ENCODE measurements at regions not wholly inside any gene's neighbourhood (a gene's known extent, or its start where the extent isn't known, plus 50 kb on each side); places are given as distances from the start of the nearest gene placed in this dataset.

DNA sequence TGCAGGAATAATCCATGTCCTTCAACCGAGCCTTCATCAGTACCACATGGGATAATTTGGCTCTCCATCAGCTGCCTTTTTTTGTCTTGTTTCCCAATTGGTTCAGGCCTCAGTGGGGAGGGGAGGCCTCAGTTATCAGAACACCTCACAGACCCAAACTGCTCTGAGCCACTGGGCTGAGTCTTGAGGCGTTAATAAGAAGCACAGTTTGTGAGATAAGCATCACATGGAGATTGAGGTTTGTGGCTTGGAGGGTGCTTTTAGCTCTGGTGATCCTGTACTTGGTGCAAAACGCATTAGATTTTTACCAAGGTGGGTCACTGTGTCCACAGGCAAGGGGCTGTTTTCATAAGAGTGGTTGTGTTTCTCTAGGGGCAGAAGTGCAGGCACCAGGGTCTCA, 82.8 kb upstream of the HPF1 start:
- TF ChIP-seq, protein P1, sequence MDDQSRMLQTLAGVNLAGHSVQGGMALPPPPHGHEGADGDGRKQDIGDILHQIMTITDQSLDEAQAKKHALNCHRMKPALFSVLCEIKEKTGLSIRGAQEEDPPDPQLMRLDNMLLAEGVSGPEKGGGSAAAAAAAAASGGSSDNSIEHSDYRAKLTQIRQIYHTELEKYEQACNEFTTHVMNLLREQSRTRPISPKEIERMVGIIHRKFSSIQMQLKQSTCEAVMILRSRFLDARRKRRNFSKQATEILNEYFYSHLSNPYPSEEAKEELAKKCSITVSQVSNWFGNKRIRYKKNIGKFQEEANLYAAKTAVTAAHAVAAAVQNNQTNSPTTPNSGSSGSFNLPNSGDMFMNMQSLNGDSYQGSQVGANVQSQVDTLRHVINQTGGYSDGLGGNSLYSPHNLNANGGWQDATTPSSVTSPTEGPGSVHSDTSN (CRISPR knock-in tag; IDR thresholded peaks at IDR 0.05) = no peak
- TF ChIP-seq REPIN1 (tag by site-specific recombination; IDR thresholded peaks at IDR 0.05; ENCODE audit: low read depth) (no peak), ZNF146 (tag by site-specific recombination; IDR thresholded peaks at IDR 0.05) (no peak), ZBTB7A (tag by site-specific recombination; IDR thresholded peaks at IDR 0.05; ENCODE audit: low read depth) (no peak), TCF7L2 (IDR thresholded peaks at IDR 0.05; ENCODE audit: borderline replicate concordance, low read depth, low read length) (no peak), ZNF350 (tag by site-specific recombination; IDR thresholded peaks at IDR 0.05) (no peak)
- TF ChIP-seq, protein P2, sequence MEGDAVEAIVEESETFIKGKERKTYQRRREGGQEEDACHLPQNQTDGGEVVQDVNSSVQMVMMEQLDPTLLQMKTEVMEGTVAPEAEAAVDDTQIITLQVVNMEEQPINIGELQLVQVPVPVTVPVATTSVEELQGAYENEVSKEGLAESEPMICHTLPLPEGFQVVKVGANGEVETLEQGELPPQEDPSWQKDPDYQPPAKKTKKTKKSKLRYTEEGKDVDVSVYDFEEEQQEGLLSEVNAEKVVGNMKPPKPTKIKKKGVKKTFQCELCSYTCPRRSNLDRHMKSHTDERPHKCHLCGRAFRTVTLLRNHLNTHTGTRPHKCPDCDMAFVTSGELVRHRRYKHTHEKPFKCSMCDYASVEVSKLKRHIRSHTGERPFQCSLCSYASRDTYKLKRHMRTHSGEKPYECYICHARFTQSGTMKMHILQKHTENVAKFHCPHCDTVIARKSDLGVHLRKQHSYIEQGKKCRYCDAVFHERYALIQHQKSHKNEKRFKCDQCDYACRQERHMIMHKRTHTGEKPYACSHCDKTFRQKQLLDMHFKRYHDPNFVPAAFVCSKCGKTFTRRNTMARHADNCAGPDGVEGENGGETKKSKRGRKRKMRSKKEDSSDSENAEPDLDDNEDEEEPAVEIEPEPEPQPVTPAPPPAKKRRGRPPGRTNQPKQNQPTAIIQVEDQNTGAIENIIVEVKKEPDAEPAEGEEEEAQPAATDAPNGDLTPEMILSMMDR (tag by site-specific recombination; IDR thresholded peaks at IDR 0.05) = no peak
- TF ChIP-seq, protein P3, sequence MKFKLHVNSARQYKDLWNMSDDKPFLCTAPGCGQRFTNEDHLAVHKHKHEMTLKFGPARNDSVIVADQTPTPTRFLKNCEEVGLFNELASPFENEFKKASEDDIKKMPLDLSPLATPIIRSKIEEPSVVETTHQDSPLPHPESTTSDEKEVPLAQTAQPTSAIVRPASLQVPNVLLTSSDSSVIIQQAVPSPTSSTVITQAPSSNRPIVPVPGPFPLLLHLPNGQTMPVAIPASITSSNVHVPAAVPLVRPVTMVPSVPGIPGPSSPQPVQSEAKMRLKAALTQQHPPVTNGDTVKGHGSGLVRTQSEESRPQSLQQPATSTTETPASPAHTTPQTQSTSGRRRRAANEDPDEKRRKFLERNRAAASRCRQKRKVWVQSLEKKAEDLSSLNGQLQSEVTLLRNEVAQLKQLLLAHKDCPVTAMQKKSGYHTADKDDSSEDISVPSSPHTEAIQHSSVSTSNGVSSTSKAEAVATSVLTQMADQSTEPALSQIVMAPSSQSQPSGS (tag by site-specific recombination; IDR thresholded peaks at IDR 0.05; ENCODE audit: low read depth) = no peak
- TF ChIP-seq, protein P4, sequence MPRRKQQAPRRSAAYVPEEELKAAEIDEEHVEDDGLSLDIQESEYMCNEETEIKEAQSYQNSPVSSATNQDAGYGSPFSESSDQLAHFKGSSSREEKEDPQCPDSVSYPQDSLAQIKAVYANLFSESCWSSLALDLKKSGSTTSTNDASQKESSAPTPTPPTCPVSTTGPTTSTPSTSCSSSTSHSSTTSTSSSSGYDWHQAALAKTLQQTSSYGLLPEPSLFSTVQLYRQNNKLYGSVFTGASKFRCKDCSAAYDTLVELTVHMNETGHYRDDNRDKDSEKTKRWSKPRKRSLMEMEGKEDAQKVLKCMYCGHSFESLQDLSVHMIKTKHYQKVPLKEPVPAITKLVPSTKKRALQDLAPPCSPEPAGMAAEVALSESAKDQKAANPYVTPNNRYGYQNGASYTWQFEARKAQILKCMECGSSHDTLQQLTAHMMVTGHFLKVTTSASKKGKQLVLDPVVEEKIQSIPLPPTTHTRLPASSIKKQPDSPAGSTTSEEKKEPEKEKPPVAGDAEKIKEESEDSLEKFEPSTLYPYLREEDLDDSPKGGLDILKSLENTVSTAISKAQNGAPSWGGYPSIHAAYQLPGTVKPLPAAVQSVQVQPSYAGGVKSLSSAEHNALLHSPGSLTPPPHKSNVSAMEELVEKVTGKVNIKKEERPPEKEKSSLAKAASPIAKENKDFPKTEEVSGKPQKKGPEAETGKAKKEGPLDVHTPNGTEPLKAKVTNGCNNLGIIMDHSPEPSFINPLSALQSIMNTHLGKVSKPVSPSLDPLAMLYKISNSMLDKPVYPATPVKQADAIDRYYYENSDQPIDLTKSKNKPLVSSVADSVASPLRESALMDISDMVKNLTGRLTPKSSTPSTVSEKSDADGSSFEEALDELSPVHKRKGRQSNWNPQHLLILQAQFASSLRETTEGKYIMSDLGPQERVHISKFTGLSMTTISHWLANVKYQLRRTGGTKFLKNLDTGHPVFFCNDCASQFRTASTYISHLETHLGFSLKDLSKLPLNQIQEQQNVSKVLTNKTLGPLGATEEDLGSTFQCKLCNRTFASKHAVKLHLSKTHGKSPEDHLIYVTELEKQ (tag by site-specific recombination; IDR thresholded peaks at IDR 0.05; ENCODE audit: borderline replicate concordance) = no peak
- TF ChIP-seq, protein P5, sequence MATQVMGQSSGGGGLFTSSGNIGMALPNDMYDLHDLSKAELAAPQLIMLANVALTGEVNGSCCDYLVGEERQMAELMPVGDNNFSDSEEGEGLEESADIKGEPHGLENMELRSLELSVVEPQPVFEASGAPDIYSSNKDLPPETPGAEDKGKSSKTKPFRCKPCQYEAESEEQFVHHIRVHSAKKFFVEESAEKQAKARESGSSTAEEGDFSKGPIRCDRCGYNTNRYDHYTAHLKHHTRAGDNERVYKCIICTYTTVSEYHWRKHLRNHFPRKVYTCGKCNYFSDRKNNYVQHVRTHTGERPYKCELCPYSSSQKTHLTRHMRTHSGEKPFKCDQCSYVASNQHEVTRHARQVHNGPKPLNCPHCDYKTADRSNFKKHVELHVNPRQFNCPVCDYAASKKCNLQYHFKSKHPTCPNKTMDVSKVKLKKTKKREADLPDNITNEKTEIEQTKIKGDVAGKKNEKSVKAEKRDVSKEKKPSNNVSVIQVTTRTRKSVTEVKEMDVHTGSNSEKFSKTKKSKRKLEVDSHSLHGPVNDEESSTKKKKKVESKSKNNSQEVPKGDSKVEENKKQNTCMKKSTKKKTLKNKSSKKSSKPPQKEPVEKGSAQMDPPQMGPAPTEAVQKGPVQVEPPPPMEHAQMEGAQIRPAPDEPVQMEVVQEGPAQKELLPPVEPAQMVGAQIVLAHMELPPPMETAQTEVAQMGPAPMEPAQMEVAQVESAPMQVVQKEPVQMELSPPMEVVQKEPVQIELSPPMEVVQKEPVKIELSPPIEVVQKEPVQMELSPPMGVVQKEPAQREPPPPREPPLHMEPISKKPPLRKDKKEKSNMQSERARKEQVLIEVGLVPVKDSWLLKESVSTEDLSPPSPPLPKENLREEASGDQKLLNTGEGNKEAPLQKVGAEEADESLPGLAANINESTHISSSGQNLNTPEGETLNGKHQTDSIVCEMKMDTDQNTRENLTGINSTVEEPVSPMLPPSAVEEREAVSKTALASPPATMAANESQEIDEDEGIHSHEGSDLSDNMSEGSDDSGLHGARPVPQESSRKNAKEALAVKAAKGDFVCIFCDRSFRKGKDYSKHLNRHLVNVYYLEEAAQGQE (tag by site-specific recombination; IDR thresholded peaks at IDR 0.05) = no peak
- TF ChIP-seq, protein P6, sequence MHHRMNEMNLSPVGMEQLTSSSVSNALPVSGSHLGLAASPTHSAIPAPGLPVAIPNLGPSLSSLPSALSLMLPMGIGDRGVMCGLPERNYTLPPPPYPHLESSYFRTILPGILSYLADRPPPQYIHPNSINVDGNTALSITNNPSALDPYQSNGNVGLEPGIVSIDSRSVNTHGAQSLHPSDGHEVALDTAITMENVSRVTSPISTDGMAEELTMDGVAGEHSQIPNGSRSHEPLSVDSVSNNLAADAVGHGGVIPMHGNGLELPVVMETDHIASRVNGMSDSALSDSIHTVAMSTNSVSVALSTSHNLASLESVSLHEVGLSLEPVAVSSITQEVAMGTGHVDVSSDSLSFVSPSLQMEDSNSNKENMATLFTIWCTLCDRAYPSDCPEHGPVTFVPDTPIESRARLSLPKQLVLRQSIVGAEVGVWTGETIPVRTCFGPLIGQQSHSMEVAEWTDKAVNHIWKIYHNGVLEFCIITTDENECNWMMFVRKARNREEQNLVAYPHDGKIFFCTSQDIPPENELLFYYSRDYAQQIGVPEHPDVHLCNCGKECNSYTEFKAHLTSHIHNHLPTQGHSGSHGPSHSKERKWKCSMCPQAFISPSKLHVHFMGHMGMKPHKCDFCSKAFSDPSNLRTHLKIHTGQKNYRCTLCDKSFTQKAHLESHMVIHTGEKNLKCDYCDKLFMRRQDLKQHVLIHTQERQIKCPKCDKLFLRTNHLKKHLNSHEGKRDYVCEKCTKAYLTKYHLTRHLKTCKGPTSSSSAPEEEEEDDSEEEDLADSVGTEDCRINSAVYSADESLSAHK (tag by site-specific recombination; IDR thresholded peaks at IDR 0.05) = no peak
